Karpas-422 (cell line): ENCODE measurements at regions not wholly inside any gene's neighbourhood (a gene's known extent, or its start where the extent isn't known, plus 50 kb on each side); places are given as distances from the start of the nearest gene placed in this dataset.

Experiments
- DNase-seq: peaks from one replicate; pipeline ENCODE4 v3.0.0-alpha.2; 2015
- H2AFZ ChIP-seq: fragments of 200-600 bp; sonication (generic); 2 replicates; pipeline ENCODE4 v1.6.1; 2014; ENCODE audit warnings: antibody characterized with exemption, low read length, mixed read lengths
- H3K27ac ChIP-seq: fragments of 200-600 bp; sonication (generic); 2 replicates; pipeline ENCODE4 v1.5.1; 2014; ENCODE audit warnings: mild to moderate bottlenecking, low read length, moderate library complexity
- H3K27me3 ChIP-seq: fragments of 200-600 bp; sonication (generic); 2 replicates; pipeline ENCODE4 v1.6.1; 2014; ENCODE audit warnings: low read length, mixed read lengths
- H3K36me3 ChIP-seq: fragments of 200-600 bp; sonication (generic); 2 replicates; pipeline ENCODE4 v1.6.1; 2014; ENCODE audit warnings: low read length, mixed read lengths; ENCODE audit not compliant: insufficient read depth
- H3K4me1 ChIP-seq: fragments of 200-600 bp; sonication (generic); 2 replicates; pipeline ENCODE4 v1.6.1; 2014; ENCODE audit warnings: mild to moderate bottlenecking, low read length, mixed read lengths
- H3K4me2 ChIP-seq: fragments of 200-600 bp; sonication (generic); 2 replicates; pipeline ENCODE4 v1.6.1; 2014; ENCODE audit warnings: low read length, low read depth, mild to moderate bottlenecking; ENCODE audit not compliant: poor library complexity, severe bottlenecking
- H3K4me3 ChIP-seq: fragments of 200-600 bp; sonication (generic); 2 replicates; pipeline ENCODE4 v1.5.1; 2014; ENCODE audit warnings: mild to moderate bottlenecking, antibody characterized with exemption, low read length, mixed read lengths
- H3K79me2 ChIP-seq: fragments of 200-600 bp; sonication (generic); 2 replicates; pipeline ENCODE4 v1.6.1; 2014; ENCODE audit warnings: mild to moderate bottlenecking, low read length, mixed read lengths
- H3K9ac ChIP-seq: fragments of 200-600 bp; sonication (generic); 2 replicates; pipeline ENCODE4 v1.6.0; 2014; ENCODE audit warnings: low read length
- H3K9me2 ChIP-seq: fragments of 200-600 bp; sonication (generic), shearing (Covaris generic); replicated peaks from 2 replicates; pipeline ENCODE4 v1.6.0; 2014; ENCODE audit warnings: mild to moderate bottlenecking, low read length, moderate library complexity; ENCODE audit not compliant: insufficient read depth
- H3K9me3 ChIP-seq: fragments of 300-700, 200-600 bp; sonication (generic); 2 replicates; pipeline ENCODE4 v1.6.1; 2014; ENCODE audit warnings: low read length, mixed read lengths
- H4K20me1 ChIP-seq: fragments of 200-600 bp; sonication (generic); 2 replicates; pipeline ENCODE4 v1.6.1; 2014; ENCODE audit warnings: mild to moderate bottlenecking, antibody characterized with exemption, low read length, low read depth; ENCODE audit not compliant: insufficient read depth

GRCh38 chr4:156191044-156191781 lies 237.5 kb upstream of the CTSO start:
- no peaks in the 10 kb centered on the region for H4K20me1 ChIP-seq
- no peak overlapping the region for H2AFZ ChIP-seq
- no peaks in the 10 kb centered on the region for H3K9me2 ChIP-seq
- no peak for DNase-seq
- no peak overlapping the region for H3K9ac ChIP-seq
- H3K4me3 ChIP-seq, result no peak overlapping the region
- no peaks in the 10 kb centered on the region for H3K79me2 ChIP-seq
- H3K27ac ChIP-seq, result no peak overlapping the region
- no peaks in the 10 kb centered on the region for H3K4me1 ChIP-seq
- H3K4me2 ChIP-seq, result no peak overlapping the region
- H3K9me3 ChIP-seq, result no peaks in the 10 kb centered on the region
- H3K27me3 ChIP-seq, result no peaks in the 10 kb centered on the region
- H3K36me3 ChIP-seq, result no peaks in the 10 kb centered on the region

GRCh38 chr4:156190615-156191014 lies 236.9 kb upstream of the CTSO start:
- H3K4me3 ChIP-seq, result no peak overlapping the region
- DNase-seq, result no peak
- no peaks in the 10 kb centered on the region for H3K9me2 ChIP-seq
- H3K27me3 ChIP-seq, result no peaks in the 10 kb centered on the region
- H2AFZ ChIP-seq, result no peak overlapping the region
- no peak overlapping the region for H3K9ac ChIP-seq
- no peaks in the 10 kb centered on the region for H3K4me1 ChIP-seq
- no peaks in the 10 kb centered on the region for H3K79me2 ChIP-seq
- no peaks in the 10 kb centered on the region for H4K20me1 ChIP-seq
- no peaks in the 10 kb centered on the region for H3K36me3 ChIP-seq
- no peak overlapping the region for H3K4me2 ChIP-seq
- H3K27ac ChIP-seq, result no peak overlapping the region
- no peaks in the 10 kb centered on the region for H3K9me3 ChIP-seq

- Histone ChIP-seq H2AFZ (no peak overlapping the region), H3K9me2 (no peaks in the 10 kb centered on the region)
Observed at GRCh38 chr4:156188596-156188995, 234.9 kb upstream of the CTSO start.

GRCh38 chr4:156186111-156186510 lies 232.4 kb upstream of the CTSO start:
- Histone ChIP-seq H3K9me3 (no peaks in the 10 kb centered on the region), H3K79me2 (no peaks in the 10 kb centered on the region)

More at GRCh38 chr4:156188596-156188995, 234.9 kb upstream of the CTSO start:
- Histone ChIP-seq H3K4me1 (no peaks in the 10 kb centered on the region), H3K79me2 (no peaks in the 10 kb centered on the region), H3K4me3 (no peak overlapping the region), H3K27ac (no peak overlapping the region), H3K27me3 (no peaks in the 10 kb centered on the region), H4K20me1 (no peaks in the 10 kb centered on the region), H3K4me2 (no peak overlapping the region), H3K36me3 (no peaks in the 10 kb centered on the region), H3K9ac (no peak overlapping the region), H3K9me3 (no peaks in the 10 kb centered on the region)
- no peak for DNase-seq

GRCh38 chr4:156185514-156186055 lies 231.9 kb upstream of the CTSO start:
- Histone ChIP-seq H3K9ac (no peak overlapping the region), H3K36me3 (no peaks in the 10 kb centered on the region), H3K79me2 (no peaks in the 10 kb centered on the region), H2AFZ (no peak overlapping the region), H3K27me3 (0 out of 2 replicates have a peak, but pooled peaks cover 3% of the 10 kb centered on the region), H3K9me2 (no peaks in the 10 kb centered on the region), H3K4me2 (no peak overlapping the region), H3K4me3 (no peak overlapping the region), H3K27ac (no peak overlapping the region), H3K4me1 (no peaks in the 10 kb centered on the region), H3K9me3 (no peaks in the 10 kb centered on the region), H4K20me1 (no peaks in the 10 kb centered on the region)
- DNase-seq, result no peak

More at GRCh38 chr4:156186111-156186510, 232.4 kb upstream of the CTSO start:
- Histone ChIP-seq H2AFZ (no peak overlapping the region), H3K4me3 (no peak overlapping the region), H3K9me2 (no peaks in the 10 kb centered on the region), H3K4me2 (no peak overlapping the region), H3K27me3 (0 out of 2 replicates have a peak, but pooled peaks cover 3% of the 10 kb centered on the region), H3K4me1 (no peaks in the 10 kb centered on the region), H4K20me1 (no peaks in the 10 kb centered on the region), H3K36me3 (no peaks in the 10 kb centered on the region), H3K9ac (no peak overlapping the region), H3K27ac (no peak overlapping the region)
- no peak for DNase-seq

GRCh38 chr4:156182269-156182668 lies 228.6 kb upstream of the CTSO start:
- no peak overlapping the region for H3K27ac ChIP-seq
- no peak overlapping the region for H3K4me3 ChIP-seq
- no peaks in the 10 kb centered on the region for H3K79me2 ChIP-seq
- no peaks in the 10 kb centered on the region for H4K20me1 ChIP-seq
- H3K4me2 ChIP-seq, result no peak overlapping the region
- no peaks in the 10 kb centered on the region for H3K36me3 ChIP-seq
- no peak for DNase-seq
- no peak overlapping the region for H2AFZ ChIP-seq
- 0 out of 2 replicates have a peak, but pooled peaks cover 3% of the 10 kb centered on the region for H3K27me3 ChIP-seq
- H3K9me3 ChIP-seq, result no peaks in the 10 kb centered on the region
- H3K9ac ChIP-seq, result no peak overlapping the region
- H3K9me2 ChIP-seq, result no peaks in the 10 kb centered on the region
- no peaks in the 10 kb centered on the region for H3K4me1 ChIP-seq

GRCh38 chr4:156177941-156178340 lies 224.3 kb upstream of the CTSO start:
- Histone ChIP-seq H3K4me2 (no peak overlapping the region), H2AFZ (no peak overlapping the region), H3K36me3 (no peaks in the 10 kb centered on the region), H3K4me1 (no peaks in the 10 kb centered on the region), H3K4me3 (no peak overlapping the region), H3K9me2 (no peaks in the 10 kb centered on the region), H3K9ac (no peak overlapping the region), H3K79me2 (no peaks in the 10 kb centered on the region), H3K27me3 (0 out of 2 replicates have a peak, but pooled peaks cover 3% of the 10 kb centered on the region), H3K27ac (no peak overlapping the region), H4K20me1 (no peaks in the 10 kb centered on the region), H3K9me3 (no peaks in the 10 kb centered on the region)
- DNase-seq, result no peak

GRCh38 chr4:156176896-156177295 lies 223.2 kb upstream of the CTSO start:
- Histone ChIP-seq H3K27me3 (no peaks in the 10 kb centered on the region), H3K4me3 (no peak overlapping the region), H3K27ac (no peak overlapping the region), H3K79me2 (no peaks in the 10 kb centered on the region), H3K4me2 (no peak overlapping the region), H4K20me1 (no peaks in the 10 kb centered on the region), H3K4me1 (no peaks in the 10 kb centered on the region), H3K9me3 (no peaks in the 10 kb centered on the region), H2AFZ (no peak overlapping the region), H3K36me3 (no peaks in the 10 kb centered on the region), H3K9ac (no peak overlapping the region), H3K9me2 (no peaks in the 10 kb centered on the region)
- no peak for DNase-seq
